CD4-positive, alpha-beta T cell treated with Interferon alpha-2 for 1 hour (primary cell): ENCODE measurements at regions not wholly inside any gene's neighbourhood (a gene's known extent, or its start where the extent isn't known, plus 50 kb on each side); places are given as distances from the start of the nearest gene placed in this dataset.
"Not testable (repeated sequence)": the region's sequence is repeated elsewhere in the genome, so short reads cannot be mapped to it uniquely, and the experiment has no call there.

ENCODE experiments used
- DNase-seq, 2 donors: peaks; one replicate each; pipeline ENCODE4 v3.0.0-alpha.2; 2020 to 2022

DNA sequence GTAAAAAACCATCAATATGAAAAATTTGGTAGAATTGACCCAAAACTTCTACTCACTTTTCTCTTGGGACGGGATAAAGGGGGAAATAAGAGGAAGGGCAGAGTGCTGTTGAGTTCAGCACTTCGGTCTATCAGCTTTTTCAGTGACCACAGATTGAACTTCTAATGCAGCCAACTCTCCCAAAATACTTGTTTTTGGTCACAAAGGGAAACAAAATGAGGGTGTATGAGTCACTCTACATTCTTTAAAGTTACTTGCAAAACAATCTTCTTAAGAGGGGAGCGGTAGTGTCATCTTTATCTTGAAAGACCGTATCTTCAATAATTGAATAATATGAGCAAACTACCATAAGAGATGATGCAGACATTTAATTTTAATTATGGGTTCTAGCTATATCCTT is 661.3 kb downstream of the CD109 start:
- no peak for DNase-seq

DNA sequence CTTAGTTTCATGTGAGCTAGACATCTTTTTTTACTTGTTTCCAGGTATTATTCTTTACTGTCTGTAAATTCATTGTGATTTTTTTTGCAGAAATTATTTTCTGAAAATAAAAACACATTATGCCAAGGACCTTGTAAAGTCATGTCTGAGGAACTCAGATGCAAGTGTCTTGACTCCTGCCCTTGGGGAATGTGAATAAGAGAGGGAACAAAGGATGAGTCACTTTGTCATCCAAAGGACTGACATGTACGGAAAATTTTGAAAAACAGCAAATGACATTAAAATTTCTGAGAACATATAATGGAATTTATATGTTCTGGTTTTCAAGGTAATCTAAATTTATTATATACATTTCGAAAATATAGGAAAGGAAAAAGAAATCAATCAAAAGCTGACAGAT is 660.4 kb downstream of the CD109 start:
- no peak for DNase-seq

DNA sequence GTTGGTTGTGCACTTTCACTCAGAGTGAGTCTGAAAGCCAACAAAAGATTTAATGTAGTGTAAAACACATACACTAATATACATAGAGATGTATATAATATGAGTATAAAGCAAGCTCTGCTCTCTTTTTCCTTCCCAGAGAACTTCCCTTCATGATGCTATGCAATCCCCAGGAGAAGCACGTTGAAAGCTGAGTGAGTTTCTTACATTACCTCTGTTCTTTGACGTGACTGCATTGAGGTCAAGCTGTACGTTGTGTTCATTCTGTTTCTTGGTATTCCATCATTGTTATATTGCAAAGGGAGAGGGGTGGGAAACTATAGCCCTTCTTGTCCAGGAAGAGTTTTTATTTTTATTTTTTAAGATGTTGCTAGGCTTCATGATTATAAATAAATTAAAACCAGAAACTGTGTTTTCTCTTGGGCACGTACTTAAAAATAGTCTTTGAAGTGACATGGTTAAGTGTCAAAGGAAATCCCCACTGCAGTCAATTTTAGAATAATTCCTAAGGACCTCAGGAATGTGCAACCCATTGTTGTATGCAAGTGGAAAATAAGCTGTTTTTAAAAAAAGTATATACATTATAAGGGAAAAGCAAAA is 651.0 kb downstream of the CD109 start:
- DNase-seq: no peak

- no peak for DNase-seq
Measured at GRCh38 chr6:74343804-74344203, 647.8 kb downstream of the CD109 start.

- not testable (repeated sequence) for DNase-seq
Measured at GRCh38 chr6:74343321-74343720, 647.3 kb downstream of the CD109 start.

DNA sequence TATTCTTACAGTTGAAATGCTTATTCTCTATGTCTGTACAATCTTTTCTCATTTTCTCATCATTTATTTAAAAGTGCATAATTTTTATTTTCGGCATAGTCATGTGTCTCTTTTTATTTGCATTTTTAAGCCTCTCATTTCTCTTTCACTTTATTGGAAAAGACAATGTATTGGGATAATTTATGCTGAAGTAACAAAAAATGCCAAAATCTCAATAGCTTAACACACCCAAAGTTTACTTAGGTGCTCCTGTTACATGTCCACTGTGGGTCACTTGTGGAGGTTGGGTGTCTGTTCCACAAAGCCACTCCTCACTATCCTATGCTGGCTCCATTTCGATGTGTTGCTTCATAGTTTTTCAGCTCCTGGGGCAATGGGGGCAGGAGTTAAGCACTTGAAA is 638.7 kb downstream of the CD109 start:
- no peak for DNase-seq

- DNase-seq: no peak
Measured at GRCh38 chr6:74333406-74333805, 637.4 kb downstream of the CD109 start.

GRCh38 chr6:74320715-74321114 is 624.7 kb downstream of the CD109 start:
- no peak for DNase-seq

DNA sequence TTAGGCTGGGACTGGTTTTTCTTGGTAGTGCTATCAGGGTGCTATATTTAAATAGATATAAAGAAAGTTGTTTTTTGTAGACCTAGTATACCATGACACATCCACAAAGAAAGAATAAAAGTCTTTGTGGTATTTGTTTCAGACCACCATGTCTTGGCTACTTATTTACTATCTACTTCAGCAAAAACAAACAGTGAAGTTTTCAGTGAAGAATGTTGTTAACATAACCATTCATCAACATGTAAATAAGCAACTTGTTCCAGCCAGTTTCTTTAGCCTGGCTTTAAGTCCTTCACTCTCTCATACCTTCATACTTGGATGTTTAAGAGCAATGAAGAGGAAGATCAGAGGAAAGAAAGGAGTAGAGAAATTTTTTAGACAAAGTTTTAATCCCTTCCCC is 624.1 kb downstream of the CD109 start:
- no peak for DNase-seq

DNA sequence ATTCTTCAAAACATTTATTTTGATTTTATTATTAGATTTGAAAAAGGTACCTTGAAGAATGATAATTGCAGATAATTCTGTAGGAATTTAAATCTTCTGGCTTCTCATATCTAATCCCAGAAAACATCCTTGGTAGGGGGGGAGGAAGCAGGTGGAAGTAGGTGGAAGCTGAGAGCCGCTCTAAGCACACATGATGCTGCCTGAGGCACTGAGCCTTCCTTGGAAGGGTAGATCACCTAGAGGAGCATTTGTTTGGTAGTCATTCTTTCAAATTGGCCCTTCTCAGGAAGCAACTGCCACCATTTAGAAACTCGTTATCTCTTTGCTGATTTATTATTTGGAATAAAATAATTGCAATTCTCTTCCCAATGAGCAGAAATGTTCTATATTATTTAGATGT is 623.3 kb downstream of the CD109 start:
- DNase-seq: no peak

GRCh38 chr6:74318738-74319137 is 622.7 kb downstream of the CD109 start:
- no peak for DNase-seq

DNA sequence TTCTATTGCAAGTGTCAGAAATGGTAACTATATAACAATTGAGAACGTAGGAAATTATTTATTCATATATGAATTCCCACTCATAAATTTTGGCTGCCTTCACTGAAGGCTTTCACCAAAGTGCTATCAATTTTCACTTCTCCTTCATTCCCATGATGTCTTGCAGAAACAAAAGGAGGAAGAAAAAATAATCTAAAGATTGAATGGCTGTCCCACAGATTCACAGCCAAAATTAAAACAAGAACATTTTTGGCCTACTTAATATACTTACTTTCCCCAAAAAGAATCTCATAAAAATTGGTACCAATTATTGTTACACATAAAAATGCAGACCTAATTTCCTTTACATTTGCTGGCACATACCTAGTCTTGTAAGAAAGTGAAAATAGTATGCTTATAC is 616.1 kb downstream of the CD109 start:
- DNase-seq: no peak

- DNase-seq: no peak
Measured at GRCh38 chr6:74311431-74311830, 615.4 kb downstream of the CD109 start.

- no peak for DNase-seq
Measured at GRCh38 chr6:74289884-74290283, 593.9 kb downstream of the CD109 start.

- no peak for DNase-seq
Measured at GRCh38 chr6:74287932-74288331, 591.9 kb downstream of the CD109 start.

DNA sequence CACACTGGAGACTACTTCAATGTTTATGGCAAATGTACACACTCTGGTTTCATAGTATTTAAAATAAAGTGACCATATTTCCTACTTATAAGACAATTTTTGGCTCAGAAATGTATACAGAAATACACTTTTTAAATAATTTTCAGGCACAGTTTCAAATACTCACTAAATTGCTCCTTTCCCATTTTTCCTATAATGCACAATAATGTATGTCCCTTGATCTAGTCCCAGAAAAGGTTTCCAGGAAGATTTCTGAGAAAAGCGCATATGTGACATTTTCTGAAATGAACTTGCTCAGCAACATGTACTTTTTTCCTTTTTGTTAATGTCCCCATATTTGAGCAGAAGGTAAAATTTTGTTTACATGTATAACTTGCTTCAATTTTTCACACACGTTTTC is 591.4 kb downstream of the CD109 start:
- DNase-seq: no peak

GRCh38 chr6:74284284-74284683 is 588.3 kb downstream of the CD109 start:
- DNase-seq: no peak

GRCh38 chr6:74283532-74283931 is 587.5 kb downstream of the CD109 start:
- no peak for DNase-seq

DNA sequence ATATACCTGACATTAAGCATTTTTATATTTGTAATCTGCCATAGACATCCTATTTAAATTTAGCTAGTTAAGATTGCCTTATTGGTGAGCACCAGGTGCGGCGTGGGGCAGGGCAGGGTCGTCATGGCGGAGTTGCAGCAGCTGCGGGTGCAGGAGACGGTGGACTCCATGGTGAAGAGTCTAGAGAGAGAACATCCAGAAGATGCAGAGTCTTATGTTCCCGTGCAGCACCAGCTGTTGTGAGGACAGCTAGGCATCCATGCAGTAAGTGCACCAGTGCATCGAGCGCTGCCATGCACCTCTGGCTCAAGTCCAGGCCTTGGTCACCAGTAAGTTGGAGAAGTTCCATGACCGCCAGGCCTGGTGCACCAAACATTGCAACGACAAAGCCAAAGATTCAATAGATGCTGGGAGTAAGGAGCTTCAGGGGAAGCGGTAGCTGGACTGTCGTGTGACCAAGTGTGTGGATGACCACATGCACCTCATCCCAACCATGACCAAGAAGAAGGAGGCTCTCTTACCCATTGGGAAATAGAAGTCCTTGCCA is 586.2 kb downstream of the CD109 start:
- DNase-seq: no peak

DNA sequence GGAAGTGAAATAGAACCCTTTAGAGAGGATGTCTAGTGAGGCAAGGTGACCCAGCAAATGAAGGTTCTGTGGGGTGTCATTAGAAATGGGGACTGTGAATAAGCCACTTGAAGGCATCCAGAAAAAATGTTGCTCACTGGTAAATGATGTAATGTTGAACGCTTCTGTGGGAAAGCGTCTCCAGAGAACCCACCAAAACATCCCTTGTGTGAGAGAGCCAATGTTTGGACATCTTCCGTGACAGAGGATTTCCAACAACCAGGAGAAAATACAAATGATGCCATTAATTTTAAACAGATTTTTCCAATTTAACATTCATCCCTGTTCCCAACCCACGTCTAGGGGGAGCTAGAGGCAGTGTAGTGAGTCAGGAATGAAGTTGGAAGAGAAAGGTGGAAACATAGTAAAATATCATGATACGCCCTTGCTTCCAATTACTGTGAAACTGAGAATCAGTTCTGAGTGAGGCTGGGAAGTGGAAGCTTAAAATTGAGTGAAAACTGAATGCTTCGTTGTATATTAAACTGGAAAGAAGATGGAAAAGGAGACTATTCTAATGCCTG is 584.2 kb downstream of the CD109 start:
- no peak for DNase-seq

DNA sequence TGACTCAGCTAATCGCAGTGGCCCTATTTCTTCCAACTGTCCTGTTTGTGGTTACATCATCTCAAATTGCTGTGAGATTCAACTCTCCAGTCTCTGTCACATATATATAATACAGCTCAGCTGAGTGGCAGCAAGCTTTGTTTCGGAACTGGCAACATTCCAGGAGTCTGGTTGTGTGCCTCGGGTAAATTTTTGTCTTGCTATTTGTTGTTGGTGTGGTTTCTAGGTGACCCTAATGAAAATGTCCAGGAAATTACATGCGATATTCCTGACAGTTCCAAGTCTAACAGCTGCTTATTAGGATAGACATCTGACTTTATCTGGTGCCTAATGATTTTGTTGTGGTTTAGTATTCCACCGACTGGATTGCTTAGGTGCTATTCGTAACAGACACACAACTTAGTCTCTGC is 581.8 kb downstream of the CD109 start:
- DNase-seq: no peak

GRCh38 chr6:74273541-74273940 is 577.5 kb downstream of the CD109 start:
- no peak for DNase-seq

- no peak for DNase-seq
Measured at GRCh38 chr6:74269600-74269858, 573.5 kb downstream of the CD109 start.

GRCh38 chr6:74268815-74269599 is 573.0 kb downstream of the CD109 start:
- no peak for DNase-seq

GRCh38 chr6:74259981-74260380 is 564.0 kb downstream of the CD109 start:
- DNase-seq: no peak
